Ascending aorta (tissue), 2 donors: ENCODE measurements at regions not wholly inside any gene's neighbourhood (a gene's known extent, or its start where the extent isn't known, plus 50 kb on each side); places are given as distances from the start of the nearest gene placed in this dataset.

Experiments
- DNase-seq, 2 donors: peaks; one replicate each; pipeline ENCODE4 v3.0.0-alpha.2; 2019; ENCODE audit warnings: low spot score in 2 of 2
- H3K27ac ChIP-seq, 2 donors: fragments of 200-600 bp; sonication (generic); one replicate each; pipeline ENCODE4 v1.5.1; 2016 to 2017; ENCODE audit warnings: mild to moderate bottlenecking in 1 of 2
- H3K27me3 ChIP-seq: fragments of 200-600 bp; sonication (generic); one replicate; pipeline ENCODE4 v1.5.1; 2017
- H3K36me3 ChIP-seq, 2 donors: fragments of 200-600 bp; sonication (generic); one replicate each; pipeline ENCODE4 v1.5.1; 2016
- H3K4me1 ChIP-seq, 2 donors: fragments of 200-600 bp; sonication (generic); one replicate each; pipeline ENCODE4 v1.5.1; 2016 to 2017; ENCODE audit warnings: mild to moderate bottlenecking in 1 of 2
- H3K4me3 ChIP-seq, 2 donors: fragments of 200-600 bp; sonication (generic); one replicate each; pipeline ENCODE4 v1.5.1; 2016 to 2017; ENCODE audit warnings: mild to moderate bottlenecking in 1 of 2
- H3K9me3 ChIP-seq, 2 donors: fragments of 200-600 bp; sonication (generic); one replicate each; pipeline ENCODE4 v1.5.1; 2016
- CTCF ChIP-seq, 3 experiments: fragments of 200-600 bp in 2 of 3; fragments of 450-650 bp in 1 of 3; sonication (generic) in 2 of 3; IDR thresholded peaks; one replicate each; pipeline ENCODE4 v1.5.1; 2016 to 2019; ENCODE audit warnings: antibody characterized with exemption in 3 of 3, mild to moderate bottlenecking in 1 of 3, moderate library complexity in 1 of 3
- intact Hi-C: fragments of 100-400 bp; cut with DNase I; formaldehyde crosslinking; loops from one replicate; pipeline ENCODE4 v1.15.1; 2023

- Histone ChIP-seq H3K4me3 (no peak overlapping the region), H3K9me3 (no peaks in the 10 kb centered on the region), H3K4me1 (no peaks in the 10 kb centered on the region), H3K36me3 (no peaks in the 10 kb centered on the region), H3K27ac (no peak overlapping the region), H3K27me3 (no peaks in the 10 kb centered on the region)
- intact Hi-C loops: no loop called here
- TF ChIP-seq CTCF (IDR thresholded peaks at IDR 0.05): no peak
- no peak for DNase-seq
Observed at GRCh38 chr20:51249215-51249614, 226.3 kb upstream of the KCNG1 start.

GRCh38 chr20:51244466-51244865, 221.6 kb upstream of the KCNG1 start:
- no peak overlapping the region for H3K27ac ChIP-seq
- intact Hi-C loops: no loop called here
- no peak for DNase-seq
- H3K36me3 ChIP-seq: no peaks in the 10 kb centered on the region
- no peaks in the 10 kb centered on the region for H3K27me3 ChIP-seq
- no peak overlapping the region for H3K4me3 ChIP-seq
- H3K4me1 ChIP-seq: no peaks in the 10 kb centered on the region
- TF ChIP-seq CTCF (IDR thresholded peaks at IDR 0.05): no peak
- peaks cover 0 to 12% of the 10 kb centered on the region in 2 donors for H3K9me3 ChIP-seq

- H3K27ac ChIP-seq: no peak overlapping the region
- H3K36me3 ChIP-seq: no peaks in the 10 kb centered on the region
- no peak overlapping the region for H3K4me3 ChIP-seq
- H3K4me1 ChIP-seq: no peaks in the 10 kb centered on the region
- no peak for DNase-seq
- intact Hi-C loops: no loop called here
- H3K27me3 ChIP-seq: no peaks in the 10 kb centered on the region
- no peak for TF ChIP-seq CTCF (IDR thresholded peaks at IDR 0.05)
- peaks cover 0 to 12% of the 10 kb centered on the region in 2 donors for H3K9me3 ChIP-seq
Observed at GRCh38 chr20:51238675-51239305, 215.9 kb upstream of the KCNG1 start.

GRCh38 chr20:51237791-51238190, 214.9 kb upstream of the KCNG1 start:
- Histone ChIP-seq H3K4me1 (no peaks in the 10 kb centered on the region), H3K4me3 (no peak overlapping the region), H3K27ac (no peak overlapping the region), H3K27me3 (no peaks in the 10 kb centered on the region), H3K9me3 (peaks cover 0 to 8% of the 10 kb centered on the region in 2 donors), H3K36me3 (no peaks in the 10 kb centered on the region)
- DNase-seq: no peak
- intact Hi-C loops: no loop called here
- TF ChIP-seq CTCF (IDR thresholded peaks at IDR 0.05): no peak

- Histone ChIP-seq H3K9me3 (peaks cover 0 to 3% of the 10 kb centered on the region in 2 donors), H3K36me3 (no peaks in the 10 kb centered on the region), H3K27me3 (no peaks in the 10 kb centered on the region), H3K4me1 (no peaks in the 10 kb centered on the region), H3K4me3 (no peak overlapping the region), H3K27ac (no peak overlapping the region)
- TF ChIP-seq CTCF (IDR thresholded peaks at IDR 0.05): no peak
- no peak for DNase-seq
- intact Hi-C loops: no loop called here
Observed at GRCh38 chr20:51237278-51237677, 214.4 kb upstream of the KCNG1 start.

GRCh38 chr20:51236421-51236820, 213.5 kb upstream of the KCNG1 start:
- no peak for DNase-seq
- Histone ChIP-seq H3K27ac (no peak overlapping the region), H3K9me3 (no peaks in the 10 kb centered on the region), H3K27me3 (no peaks in the 10 kb centered on the region), H3K4me1 (no peaks in the 10 kb centered on the region), H3K36me3 (no peaks in the 10 kb centered on the region), H3K4me3 (no peak overlapping the region)
- no peak for TF ChIP-seq CTCF (IDR thresholded peaks at IDR 0.05)
- intact Hi-C loops: no loop called here
